Omental fat pad (tissue), 3 donors: ENCODE measurements at regions not wholly inside any gene's neighbourhood (a gene's known extent, or its start where the extent isn't known, plus 50 kb on each side); places are given as distances from the start of the nearest gene placed in this dataset.

Experiments used
- ATAC-seq: fragments of 150-250 bp; one replicate; pipeline ENCODE4 v1.9.1; 2016; ENCODE audit warnings: mild to moderate bottlenecking, moderate library complexity; ENCODE audit not compliant: low FRiP score
- DNase-seq: peaks from one replicate; pipeline ENCODE4 v3.0.0-alpha.2; 2019; ENCODE audit warnings: low spot score
- TF ChIP-seq, protein P1 (sequence below), 3 donors: fragments of 450-650 bp; IDR thresholded peaks; one replicate each; pipeline ENCODE4 v1.5.1; 2016 to 2017; ENCODE audit warnings: antibody characterized with exemption in 3 of 3, mild to moderate bottlenecking in 3 of 3, moderate library complexity in 2 of 3

DNA sequence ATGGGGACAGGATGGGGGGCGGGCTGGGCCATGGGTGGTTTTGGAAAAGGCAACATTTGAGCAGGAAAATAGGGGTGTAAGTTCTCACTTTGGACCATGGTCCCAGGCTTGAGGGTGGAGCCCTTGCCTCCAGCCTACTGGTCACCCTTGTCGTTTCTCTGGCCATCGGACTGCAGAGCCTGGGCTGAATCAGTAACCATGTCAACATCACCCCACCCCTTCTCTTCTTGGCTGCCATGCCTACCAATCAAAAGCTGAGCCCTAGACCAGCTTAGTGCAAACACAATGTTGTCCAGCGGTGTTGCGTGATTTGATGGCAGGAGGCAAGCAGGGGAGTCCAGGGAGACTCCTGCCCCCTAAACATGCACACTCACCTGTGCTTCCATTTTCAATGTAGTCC lies 231.0 kb upstream of the KAZN start:
- no peak for DNase-seq
- TF ChIP-seq, protein P1, sequence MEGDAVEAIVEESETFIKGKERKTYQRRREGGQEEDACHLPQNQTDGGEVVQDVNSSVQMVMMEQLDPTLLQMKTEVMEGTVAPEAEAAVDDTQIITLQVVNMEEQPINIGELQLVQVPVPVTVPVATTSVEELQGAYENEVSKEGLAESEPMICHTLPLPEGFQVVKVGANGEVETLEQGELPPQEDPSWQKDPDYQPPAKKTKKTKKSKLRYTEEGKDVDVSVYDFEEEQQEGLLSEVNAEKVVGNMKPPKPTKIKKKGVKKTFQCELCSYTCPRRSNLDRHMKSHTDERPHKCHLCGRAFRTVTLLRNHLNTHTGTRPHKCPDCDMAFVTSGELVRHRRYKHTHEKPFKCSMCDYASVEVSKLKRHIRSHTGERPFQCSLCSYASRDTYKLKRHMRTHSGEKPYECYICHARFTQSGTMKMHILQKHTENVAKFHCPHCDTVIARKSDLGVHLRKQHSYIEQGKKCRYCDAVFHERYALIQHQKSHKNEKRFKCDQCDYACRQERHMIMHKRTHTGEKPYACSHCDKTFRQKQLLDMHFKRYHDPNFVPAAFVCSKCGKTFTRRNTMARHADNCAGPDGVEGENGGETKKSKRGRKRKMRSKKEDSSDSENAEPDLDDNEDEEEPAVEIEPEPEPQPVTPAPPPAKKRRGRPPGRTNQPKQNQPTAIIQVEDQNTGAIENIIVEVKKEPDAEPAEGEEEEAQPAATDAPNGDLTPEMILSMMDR (IDR thresholded peaks at IDR 0.05): no peak
- no peak for ATAC-seq

DNA sequence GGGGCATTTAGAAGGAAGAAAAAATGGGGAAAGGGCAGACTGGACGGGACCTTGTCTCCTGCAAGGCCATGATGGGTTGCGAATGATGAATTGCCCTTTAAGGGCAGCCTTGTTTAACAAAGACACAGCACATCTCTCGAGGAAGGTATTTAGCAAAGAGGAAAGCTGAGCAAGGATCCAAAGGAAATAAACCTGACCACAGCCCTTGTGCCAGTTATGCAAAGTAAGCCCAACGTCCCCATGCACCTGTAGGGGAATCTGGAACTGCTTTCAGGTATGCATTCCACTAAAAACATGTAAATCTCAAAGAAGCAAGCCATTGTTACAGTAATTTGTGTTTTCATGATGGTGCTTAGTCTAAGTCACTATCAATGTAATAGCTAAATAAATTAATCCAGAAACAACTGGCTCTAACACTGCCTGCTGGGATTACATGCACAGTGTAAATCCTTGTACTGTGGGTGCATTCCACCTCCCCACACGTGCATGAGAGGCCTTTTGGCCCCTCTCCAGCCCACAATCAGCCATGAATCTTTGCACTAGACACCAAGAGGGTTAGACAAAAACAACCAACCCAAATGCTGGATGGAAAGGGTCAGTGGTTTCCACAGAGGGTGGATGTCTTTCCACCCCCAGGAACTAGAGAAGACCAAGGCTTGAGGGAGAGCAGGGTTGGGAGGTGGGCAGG lies 228.8 kb upstream of the KAZN start:
- ATAC-seq: no peak
- TF ChIP-seq, protein P1 (IDR thresholded peaks at IDR 0.05): no peak
- no peak for DNase-seq

DNA sequence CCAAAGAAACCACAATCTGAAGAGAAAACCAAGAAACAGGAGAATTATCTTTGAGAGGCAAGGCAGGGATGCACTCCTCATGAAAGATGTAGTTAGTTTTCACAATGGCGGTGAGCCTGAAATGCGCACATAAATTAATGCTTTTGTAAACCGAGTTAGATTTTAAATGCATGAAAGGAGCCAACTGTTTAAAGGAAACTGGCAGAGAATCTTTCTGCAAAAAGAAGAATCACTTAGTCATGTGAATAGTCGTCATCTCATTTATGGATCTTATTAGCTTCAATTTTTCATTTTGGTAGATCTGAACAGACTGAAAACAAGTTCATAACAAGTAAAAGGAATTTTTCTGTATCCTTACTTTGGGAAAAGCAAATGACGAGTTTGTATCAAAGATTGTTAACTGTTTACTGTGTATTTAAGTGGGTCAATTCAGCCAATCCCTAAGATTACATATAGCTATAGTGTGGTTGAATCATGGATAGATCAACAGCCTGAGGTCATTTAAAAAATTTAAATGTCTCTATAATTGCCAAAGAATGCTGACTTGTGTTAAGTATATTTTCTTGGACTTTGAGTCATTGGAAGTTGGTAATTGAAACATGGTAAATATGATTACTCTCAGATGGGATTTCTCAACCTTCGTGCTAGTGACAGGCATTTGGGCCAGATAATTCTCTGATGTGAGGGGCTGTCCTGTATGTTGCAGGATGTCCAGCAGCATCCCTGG lies 226.6 kb upstream of the KAZN start:
- TF ChIP-seq, protein P1 (IDR thresholded peaks at IDR 0.05): no peak
- no peak for ATAC-seq
- no peak for DNase-seq

DNA sequence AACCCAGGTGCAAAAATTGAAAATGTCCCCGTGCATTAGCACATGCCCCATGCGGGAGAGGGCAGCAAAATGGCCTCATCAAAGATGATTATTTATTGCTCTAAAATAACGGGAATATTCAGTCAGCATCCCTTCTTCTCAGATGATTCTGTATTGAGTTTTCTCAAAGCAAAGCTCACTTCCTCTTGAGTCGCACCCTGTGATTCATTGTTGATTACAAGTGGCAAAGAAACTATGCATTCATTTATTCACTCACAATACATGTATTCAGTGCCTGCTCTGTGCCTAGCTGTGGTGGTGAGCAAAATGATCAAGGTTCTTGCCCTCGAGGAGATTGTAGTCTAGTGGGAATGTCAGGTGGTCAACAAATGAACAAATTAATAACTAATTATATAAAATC lies 226.0 kb upstream of the KAZN start:
- ATAC-seq (no peak), DNase-seq (no peak)
- TF ChIP-seq, protein P1 (IDR thresholded peaks at IDR 0.05): no peak

DNA sequence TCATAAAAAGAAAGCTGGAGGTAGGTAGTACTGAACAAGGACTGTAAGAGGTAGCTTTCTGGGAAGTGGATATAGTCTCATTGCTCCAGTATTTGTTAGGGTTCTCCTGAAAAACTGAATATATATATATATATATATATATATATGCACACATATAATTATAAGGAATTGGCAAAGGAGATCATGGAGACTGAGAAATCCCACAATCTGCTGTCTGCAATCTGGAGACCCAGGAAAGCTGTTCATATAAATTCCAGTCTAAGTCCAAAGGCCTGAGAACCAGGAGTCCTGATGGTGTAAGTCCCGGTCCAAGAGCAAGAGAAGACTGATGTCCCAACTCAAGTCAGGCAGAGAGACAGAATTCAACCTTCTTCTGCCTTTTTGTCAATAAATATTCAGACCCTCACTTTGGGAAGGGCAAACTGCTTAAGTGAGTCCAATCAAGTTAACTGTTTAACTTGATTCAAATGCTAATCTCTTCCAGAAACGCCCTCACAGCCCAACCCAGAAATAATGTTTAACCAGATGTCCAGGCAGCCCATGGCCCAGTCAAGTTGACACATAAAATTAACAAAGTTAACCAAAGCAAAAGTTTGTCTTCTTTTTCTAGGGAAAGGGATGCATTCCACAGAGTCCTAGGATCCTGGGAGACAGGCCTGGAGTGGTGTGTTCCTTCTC lies 225.3 kb upstream of the KAZN start:
- no peak for DNase-seq
- TF ChIP-seq, protein P1 (IDR thresholded peaks at IDR 0.05): no peak
- no peak for ATAC-seq

DNA sequence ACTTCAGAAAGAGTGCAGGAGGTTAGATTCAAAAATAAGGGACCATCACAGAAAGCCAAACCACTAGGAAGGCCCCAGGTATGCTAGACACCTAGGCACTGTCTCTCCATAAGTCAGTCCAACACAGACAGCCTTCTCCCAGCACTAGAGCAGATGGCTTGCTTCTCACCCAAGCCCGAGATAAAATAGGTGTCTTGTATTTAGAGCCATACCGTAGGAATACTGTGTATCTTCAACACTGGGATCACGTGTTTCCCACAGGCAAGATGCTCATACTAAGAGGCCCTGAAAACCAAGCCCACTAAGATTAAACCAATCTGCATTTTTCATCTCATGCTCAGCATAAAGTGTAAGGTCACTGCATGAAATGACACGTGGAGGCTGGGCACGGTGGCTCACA lies 223.3 kb upstream of the KAZN start:
- ATAC-seq: no peak
- TF ChIP-seq, protein P1 (IDR thresholded peaks at IDR 0.05): no peak
- no peak for DNase-seq
